Body of pancreas (tissue), 4 donors: ENCODE measurements at regions not wholly inside any gene's neighbourhood (a gene's known extent, or its start where the extent isn't known, plus 50 kb on each side); places are given as distances from the start of the nearest gene placed in this dataset.
"Not testable (repeated sequence)": the region's sequence is repeated elsewhere in the genome, so short reads cannot be mapped to it uniquely, and the experiment has no call there.

Experiments used
- POLR2A ChIP-seq, 3 donors: fragments of 450-650 bp; IDR thresholded peaks; one replicate each; pipeline ENCODE4 v1.6.1; 2016; ENCODE audit warnings: antibody characterized with exemption in 3 of 3, mild to moderate bottlenecking in 2 of 3
- TF ChIP-seq, protein P1 (sequence below), 7 experiments: fragments of 450-650 bp in 4 of 7; fragments of 200-600 bp in 3 of 7; sonication (generic) in 3 of 7; IDR thresholded peaks; one replicate each; pipeline ENCODE4 v1.5.1; 2016 to 2019; ENCODE audit warnings: antibody characterized with exemption in 7 of 7

DNA sequence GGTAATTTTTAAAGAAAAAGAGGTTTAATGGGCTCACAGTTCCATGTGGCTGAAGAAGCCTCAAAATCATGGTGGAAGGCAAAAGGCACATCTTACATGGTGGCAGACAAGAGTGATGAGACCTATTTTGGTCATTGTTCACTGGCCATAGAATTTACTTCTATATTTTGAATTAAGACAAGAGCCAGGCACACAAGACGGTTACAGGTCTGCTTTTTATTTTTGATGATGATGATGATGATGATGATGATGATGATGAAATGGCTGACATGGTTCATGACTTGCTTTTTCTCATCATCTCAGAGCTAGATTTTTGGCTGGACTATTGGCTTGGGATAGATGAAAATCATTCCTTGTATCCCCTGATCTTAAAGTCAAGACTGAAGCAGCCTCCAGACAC is 229.3 kb downstream of the OTOP1 start:
- TF ChIP-seq, protein P1, sequence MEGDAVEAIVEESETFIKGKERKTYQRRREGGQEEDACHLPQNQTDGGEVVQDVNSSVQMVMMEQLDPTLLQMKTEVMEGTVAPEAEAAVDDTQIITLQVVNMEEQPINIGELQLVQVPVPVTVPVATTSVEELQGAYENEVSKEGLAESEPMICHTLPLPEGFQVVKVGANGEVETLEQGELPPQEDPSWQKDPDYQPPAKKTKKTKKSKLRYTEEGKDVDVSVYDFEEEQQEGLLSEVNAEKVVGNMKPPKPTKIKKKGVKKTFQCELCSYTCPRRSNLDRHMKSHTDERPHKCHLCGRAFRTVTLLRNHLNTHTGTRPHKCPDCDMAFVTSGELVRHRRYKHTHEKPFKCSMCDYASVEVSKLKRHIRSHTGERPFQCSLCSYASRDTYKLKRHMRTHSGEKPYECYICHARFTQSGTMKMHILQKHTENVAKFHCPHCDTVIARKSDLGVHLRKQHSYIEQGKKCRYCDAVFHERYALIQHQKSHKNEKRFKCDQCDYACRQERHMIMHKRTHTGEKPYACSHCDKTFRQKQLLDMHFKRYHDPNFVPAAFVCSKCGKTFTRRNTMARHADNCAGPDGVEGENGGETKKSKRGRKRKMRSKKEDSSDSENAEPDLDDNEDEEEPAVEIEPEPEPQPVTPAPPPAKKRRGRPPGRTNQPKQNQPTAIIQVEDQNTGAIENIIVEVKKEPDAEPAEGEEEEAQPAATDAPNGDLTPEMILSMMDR (IDR thresholded peaks at IDR 0.05): not testable (repeated sequence)
- not testable (repeated sequence) for TF ChIP-seq POLR2A (IDR thresholded peaks at IDR 0.05)
